Hematopoietic multipotent progenitor cell treated with erythropoietin and hydrocortisone succinate and interleukin-3 and kit ligand, for 8 days (in vitro differentiated cells): ENCODE measurements at regions not wholly inside any gene's neighbourhood (a gene's known extent, or its start where the extent isn't known, plus 50 kb on each side); places are given as distances from the start of the nearest gene placed in this dataset.

Experiments
- DNase-seq: peaks from one replicate; pipeline ENCODE4 v3.0.0-alpha.2; 2015

- no peak for DNase-seq
Observed at GRCh38 chr6:50102676-50103075, 52.9 kb upstream of the DEFB112 start.

- no peak for DNase-seq
Observed at GRCh38 chr6:50110587-50110986, 60.9 kb upstream of the DEFB112 start.

- no peak for DNase-seq
Observed at GRCh38 chr6:50112981-50113857, 63.5 kb upstream of the DEFB112 start.

DNA sequence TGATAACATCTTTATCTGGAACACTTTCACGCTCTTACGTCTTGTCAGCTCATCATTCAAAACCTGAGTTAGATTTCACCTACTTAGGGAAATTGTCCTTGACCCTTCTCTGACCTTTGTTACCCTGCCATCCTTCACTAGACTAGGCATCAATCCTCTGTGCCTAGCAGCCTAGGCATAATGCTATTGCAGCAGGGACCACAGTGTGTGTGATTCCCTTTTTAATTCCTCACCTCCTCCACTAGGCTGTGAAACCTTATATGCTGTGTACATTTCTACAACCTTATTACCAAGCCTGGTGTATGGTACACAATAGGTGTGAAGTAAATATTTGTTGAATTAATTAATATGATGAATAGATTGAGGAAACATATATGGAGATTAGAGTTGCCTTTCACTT lies 66.7 kb upstream of the DEFB112 start:
- no peak for DNase-seq

GRCh38 chr6:50116797-50117542 lies 67.2 kb upstream of the DEFB112 start:
- DNase-seq: no peak

DNA sequence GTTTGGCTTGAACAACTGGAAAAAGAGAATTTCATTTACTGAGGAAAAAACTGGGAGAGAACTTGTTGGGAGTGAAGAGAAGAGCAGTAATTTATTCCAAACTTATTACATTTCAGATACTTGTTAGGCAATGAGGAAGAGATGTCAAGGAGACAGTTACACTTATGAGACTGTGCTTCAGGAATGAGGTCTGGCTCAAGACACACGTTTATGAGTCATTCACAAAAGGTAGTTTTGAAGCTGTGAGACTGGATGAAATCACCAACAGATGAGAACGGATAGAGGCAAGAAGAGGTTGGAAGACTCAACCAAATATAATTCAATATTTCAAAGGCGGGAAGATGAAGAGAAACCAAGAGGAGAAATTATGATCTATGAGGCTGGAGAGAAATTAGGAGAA lies 70.6 kb upstream of the DEFB112 start:
- no peak for DNase-seq

DNA sequence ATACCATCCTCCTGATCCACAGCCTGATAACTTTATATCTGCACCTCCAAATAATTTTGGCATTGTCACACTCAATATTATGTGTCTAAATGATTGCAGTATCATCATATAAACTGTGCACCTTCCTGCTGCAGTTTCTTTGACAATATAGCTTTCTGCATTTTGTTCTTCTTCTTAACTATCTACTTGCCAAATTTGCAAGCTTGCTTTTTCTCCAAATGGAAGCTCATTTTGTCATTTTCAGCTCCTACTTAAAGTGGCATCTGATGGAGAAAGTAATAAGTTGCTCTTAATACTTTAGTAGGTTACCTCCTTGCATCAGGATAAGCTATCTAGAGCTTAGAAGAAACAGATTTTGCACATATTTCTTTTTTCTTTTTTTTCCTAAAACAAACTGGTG lies 74.0 kb upstream of the DEFB112 start:
- no peak for DNase-seq

DNA sequence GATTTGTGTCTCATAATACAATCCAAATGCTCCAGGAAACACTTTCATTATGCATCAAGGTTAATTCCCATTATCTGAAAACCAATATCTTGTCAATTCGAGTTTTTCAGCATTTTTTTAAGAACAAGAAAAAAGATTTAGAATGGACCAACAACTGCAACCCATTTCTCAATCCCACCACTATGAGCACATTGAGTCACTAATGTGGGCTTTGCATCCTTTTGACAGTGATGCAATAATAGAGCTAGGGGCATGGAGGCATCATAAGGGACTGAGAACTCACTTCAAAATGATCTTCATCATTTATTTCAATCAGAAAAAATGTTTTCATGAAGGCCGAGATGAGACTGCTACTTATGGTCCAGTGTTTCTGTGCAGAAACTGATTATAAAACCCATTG lies 74.8 kb upstream of the DEFB112 start:
- no peak for DNase-seq

- DNase-seq: peak; percentile 8
Observed at GRCh38 chr6:50128420-50129005, 78.8 kb upstream of the DEFB112 start.

GRCh38 chr6:50135968-50136367 lies 86.2 kb upstream of the DEFB112 start:
- DNase-seq: no peak

- DNase-seq: no peak
Observed at GRCh38 chr6:50141100-50141499, 91.4 kb upstream of the DEFB112 start.

DNA sequence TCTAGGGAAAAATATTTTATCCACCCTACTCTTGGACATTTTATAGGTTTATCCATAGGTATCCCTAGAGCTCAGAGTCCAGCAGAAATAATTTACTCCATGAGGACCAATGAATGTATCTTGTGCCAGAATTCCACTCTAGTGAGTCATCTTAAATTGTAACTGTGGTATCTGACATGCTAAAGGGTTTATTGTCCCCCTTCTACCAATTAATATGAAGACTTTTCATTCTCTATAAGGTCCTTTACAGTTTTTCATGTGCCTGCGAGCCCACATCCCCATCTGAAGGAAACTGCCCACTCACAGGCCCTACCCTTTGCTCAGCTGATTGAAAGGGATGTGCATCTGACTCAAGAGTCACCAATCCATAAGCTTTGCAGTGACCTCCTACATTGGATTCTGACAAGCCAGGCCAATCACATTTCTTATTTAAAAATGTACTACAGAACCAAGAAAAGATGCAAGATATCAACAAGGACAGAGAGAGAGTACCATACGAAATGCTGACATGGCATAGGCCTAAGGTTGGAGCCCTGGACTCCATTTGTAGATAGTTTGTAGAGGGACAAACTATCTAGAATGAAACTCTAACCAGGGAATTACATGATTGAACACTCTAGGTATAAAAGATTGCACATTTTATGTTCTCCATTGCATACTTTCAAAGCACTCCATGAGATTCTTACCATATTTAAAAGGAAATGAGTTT lies 93.4 kb upstream of the DEFB112 start:
- no peak for DNase-seq

DNA sequence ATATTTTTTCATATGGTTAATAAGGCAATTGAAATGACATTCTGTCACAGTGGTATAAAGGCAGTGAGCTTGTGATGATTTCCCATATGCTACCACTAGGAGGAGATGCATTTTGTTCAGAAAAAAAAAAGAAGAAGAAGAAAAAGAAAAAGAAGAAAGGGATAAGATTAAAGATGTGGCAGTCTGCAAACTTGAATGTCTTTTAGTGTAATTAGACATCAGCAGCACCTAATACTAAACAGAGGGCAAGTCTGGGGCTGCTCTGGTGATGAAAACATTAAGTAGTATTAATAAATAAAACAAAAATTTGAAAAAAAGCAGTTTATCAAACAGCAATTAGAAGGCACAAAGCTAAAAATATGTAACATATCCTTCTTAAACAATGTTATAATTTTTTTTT lies 95.4 kb upstream of the DEFB112 start:
- peak; percentile 8 for DNase-seq

DNA sequence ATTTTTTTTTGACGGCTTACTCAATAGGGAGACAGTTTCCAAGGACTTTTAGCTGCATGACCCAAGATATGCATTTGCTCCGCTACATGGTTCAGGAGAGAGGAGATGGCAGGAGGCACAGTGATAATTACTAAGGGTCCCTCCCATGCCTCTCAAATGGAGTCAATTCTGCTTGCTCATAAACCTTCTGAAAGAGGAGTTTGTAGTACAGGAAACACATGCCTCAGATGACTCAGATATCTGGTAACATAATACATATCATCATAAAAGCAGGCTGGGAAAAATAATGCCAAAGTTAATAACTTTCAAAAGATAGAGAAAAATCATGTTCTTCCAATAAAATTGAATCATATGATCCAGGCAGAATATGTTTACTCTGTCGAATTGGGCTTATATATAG lies 97.6 kb upstream of the DEFB112 start:
- DNase-seq: no peak

DNA sequence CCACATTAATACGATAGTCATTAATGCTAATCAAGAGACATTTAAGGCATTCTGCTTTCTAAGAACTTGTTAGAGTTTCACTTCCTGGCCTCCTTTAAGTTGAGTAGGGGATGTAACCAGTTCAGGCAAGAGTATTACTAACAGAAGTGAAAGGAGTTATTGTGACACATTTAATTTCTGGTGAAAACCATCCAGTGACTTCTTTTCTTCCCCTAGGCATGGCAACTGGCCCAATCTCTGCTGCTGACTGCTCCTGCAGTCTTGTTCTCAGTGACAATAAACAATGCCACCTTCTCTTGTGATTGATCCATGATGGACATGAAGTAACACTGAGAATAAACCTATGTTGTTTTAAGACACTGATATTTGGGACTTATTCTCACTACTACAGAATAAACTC lies 130.9 kb upstream of the DEFB112 start:
- no peak for DNase-seq

DNA sequence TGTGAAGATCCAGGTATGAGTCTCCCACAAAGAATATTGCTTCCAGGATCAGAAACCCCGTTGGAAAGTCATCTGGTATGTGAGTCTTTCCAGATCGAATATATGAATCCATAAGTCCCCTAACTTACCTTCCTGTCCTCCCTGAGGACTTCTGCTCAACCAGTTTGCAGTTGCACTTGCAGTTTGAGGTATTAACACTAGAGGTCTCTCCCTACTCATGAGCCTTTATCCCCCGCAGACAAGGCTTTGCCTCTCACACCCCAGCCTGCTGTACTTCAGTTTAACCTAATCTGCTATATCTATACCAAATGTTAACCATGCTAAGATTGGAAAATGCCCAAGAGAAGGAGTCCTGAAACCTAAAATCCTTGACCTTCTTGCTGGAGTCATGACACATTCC lies 135.3 kb upstream of the DEFB112 start:
- peak; percentile 3 for DNase-seq

DNA sequence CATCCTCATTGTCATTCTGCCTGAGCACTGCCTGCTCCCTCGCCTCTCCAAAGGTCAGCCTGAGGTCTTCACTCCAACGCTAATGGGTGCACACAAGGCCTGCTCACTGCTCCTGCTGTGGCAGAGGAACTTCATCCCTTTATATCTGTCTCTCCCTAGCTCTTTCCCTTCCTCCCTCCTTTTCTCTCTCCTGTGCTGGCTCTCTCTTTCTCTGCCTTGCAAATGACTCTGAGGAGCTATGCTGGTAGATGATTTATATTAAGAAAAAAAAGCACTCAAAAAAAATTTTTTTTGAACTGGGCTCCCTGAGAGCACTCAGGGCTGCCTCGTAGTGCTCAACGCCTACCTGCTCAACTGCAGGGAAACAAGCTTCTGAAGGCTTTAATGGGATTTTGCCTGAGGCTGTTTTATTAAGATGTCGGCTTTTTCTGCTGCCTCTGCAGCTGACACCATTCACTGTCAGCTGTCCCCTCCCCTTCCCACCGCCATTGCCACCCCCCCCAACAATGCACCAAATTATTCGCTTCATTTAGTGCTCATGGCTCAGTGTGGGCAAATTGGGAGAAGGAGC lies 137.7 kb upstream of the DEFB112 start:
- no peak for DNase-seq

DNA sequence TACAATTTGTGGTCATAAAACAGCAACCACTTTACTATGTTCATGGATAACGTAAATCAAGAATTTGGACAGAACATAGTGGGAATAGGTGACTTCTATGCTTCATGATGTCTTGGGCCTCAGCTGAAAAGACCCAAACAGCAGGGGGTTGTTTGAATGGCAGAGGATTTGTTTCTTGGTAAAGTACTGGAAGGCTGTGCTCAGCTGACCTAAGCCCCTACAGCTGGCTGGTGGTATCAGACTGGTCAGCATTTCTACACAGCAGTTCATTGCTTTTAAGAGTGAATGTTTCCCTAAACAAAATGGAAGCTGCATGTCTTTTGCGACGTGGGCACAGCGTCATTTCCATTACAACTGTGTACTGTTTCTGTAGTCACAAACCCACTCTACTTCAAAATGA lies 148.5 kb upstream of the DEFB112 start:
- DNase-seq: no peak

GRCh38 chr6:50202766-50203165 lies 153.0 kb upstream of the DEFB112 start:
- DNase-seq: no peak

DNA sequence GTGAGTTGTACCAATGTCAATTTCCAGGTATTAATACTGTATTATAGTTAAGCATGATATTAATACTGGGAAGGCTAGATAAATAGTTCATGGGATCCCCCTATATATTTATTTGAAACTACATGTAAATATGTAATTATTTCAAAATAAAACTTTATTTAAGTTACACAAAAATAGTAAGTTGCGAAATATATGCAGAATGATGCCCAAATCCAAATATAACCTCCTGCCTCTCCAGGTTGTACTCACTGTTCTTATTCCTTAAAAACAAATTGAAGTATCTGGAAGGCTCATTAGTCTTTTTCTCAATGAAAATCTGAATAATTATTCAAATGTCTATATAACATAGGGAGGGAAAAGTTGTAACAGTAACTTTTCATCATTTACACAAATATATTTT lies 161.9 kb upstream of the DEFB112 start:
- no peak for DNase-seq

- no peak for DNase-seq
Observed at GRCh38 chr6:50213146-50213545, 163.4 kb upstream of the DEFB112 start.

DNA sequence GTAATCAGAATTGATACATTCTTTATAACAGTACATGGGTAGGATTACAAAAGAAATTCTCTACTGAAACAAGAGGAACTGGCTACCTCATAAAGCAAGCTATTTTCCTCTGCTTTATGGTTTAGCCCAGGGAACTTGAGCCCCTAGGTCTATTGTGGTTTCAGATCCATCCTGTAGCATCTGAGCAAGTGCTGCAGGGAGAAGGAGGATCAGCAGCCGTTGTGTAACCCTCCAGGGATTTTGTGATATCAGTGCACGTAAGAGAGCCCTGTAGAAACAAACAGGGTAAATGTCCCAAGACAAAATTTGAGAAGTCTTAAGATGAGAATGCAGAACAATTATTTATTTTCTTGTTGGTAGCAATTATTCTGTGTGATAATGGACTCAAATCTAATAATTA lies 165.2 kb upstream of the DEFB112 start:
- no peak for DNase-seq

DNA sequence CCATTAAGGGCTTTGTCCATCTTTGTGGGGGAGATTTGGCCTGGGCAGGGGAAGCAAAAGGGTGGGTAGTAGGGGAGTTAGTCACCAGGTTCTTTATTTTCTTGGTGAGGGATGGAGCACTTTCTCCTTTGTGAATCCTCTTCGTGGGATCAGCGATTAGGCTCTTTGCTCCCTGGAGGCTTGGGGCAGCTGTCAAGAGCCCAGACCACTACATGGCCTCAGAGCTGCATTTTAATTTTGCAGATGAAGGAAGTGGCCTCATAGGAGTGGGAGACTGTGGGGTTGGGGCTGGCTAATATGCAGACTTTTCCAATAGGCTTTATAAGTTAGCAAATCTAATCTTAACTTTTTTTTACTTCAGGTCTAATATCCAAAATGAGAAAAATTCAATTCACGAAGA lies 168.1 kb upstream of the DEFB112 start:
- no peak for DNase-seq
